ENCODE measurements at regions not wholly inside any gene's neighbourhood (a gene's known extent, or its start where the extent isn't known, plus 50 kb on each side); places are given as distances from the start of the nearest gene placed in this dataset.

DNA sequence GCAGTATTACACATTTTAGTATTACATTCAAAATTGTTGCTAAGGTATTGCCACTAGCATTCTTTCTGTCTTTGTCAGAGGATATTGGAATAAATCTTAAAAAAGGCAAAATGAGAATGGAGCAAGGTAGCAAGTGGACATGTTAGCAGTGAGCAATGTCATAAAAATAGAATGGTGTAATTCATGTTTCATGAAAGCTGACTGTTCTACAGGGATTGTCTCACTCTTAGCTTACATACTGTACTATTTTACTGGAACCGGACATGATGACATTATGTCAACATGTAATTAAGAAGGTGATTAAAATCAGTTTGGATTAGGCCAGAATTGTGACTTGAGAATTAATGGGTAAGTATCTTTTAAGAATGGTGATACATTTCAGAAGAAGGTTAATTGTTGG is 1086.2 kb downstream of the STIM2 start:
- TF ChIP-seq CTCF (IDR thresholded peaks at IDR 0.05) (no peak), YY1 (IDR thresholded peaks at IDR 0.05; ENCODE audit: low read depth) (no peak), EP300 (IDR thresholded peaks at IDR 0.05; ENCODE audit: borderline replicate concordance in 1 of 2, low read depth in 1 of 2, low read length in 1 of 2) (no peak), EZH2phosphoT487 (IDR thresholded peaks at IDR 0.05; ENCODE audit: borderline replicate concordance, low read depth) (no peak), CHD2 (IDR thresholded peaks at IDR 0.05; ENCODE audit: low read length, partially characterized antibody) (no peak), RAD21 (IDR thresholded peaks at IDR 0.05; ENCODE audit: low read length) (no peak), RCOR1 (IDR thresholded peaks at IDR 0.05; ENCODE audit: low read length) (no peak), PBX3 (IDR thresholded peaks at IDR 0.05) (no peak), POLR2AphosphoS5 (IDR thresholded peaks at IDR 0.05; ENCODE audit: low read depth, low read length) (no peak), SIN3A (IDR thresholded peaks at IDR 0.05; ENCODE audit: borderline replicate concordance, low read depth, low read length) (no peak), SMC3 (IDR thresholded peaks at IDR 0.05; ENCODE audit: low read depth, low read length) (no peak)
- TF ChIP-seq, protein P1, sequence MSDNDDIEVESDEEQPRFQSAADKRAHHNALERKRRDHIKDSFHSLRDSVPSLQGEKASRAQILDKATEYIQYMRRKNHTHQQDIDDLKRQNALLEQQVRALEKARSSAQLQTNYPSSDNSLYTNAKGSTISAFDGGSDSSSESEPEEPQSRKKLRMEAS (IDR thresholded peaks at IDR 0.05; ENCODE audit: low read depth), result no peak

All from SK-N-SH (cell line).